ENCODE measurements at regions not wholly inside any gene's neighbourhood (a gene's known extent, or its start where the extent isn't known, plus 50 kb on each side); places are given as distances from the start of the nearest gene placed in this dataset.

GRCh38 chr11:121886996-121887395 lies 229.0 kb downstream of the BLID start:
- no peaks in the 10 kb centered on the region for H3K27me3 ChIP-seq (ENCODE audit: insufficient read depth, low read length)
- Mint-ChIP-seq H3K4me1 (no peaks in the 10 kb centered on the region), H3K27ac (no peak overlapping the region), H3K36me3 (no peaks in the 10 kb centered on the region), H3K27me3 (no peaks in the 10 kb centered on the region), H3K4me3 (no peak overlapping the region), H3K9me3 (peaks cover 0 to 4% (median 0%) of the 10 kb centered on the region in 8 donors)
- POLR2A ChIA-PET (ENCODE audit: partially characterized antibody): no interaction called here
- intact Hi-C loops (cut with micrococcal nuclease): no loop called here
- H3K27ac ChIP-seq (ENCODE audit: low read depth, low read length): no peak overlapping the region
- no peaks in the 10 kb centered on the region for H3K36me3 ChIP-seq (ENCODE audit: insufficient read depth, low read length)
- no peak overlapping the region for H3K4me3 ChIP-seq (ENCODE audit: low read length in 2 of 2)
- CTCF ChIA-PET (ENCODE audit: partially characterized antibody): no interaction called here
- no peaks in the 10 kb centered on the region for H3K4me1 ChIP-seq (ENCODE audit: insufficient read depth, low read length)
- no peaks in the 10 kb centered on the region for H3K9me3 ChIP-seq (ENCODE audit: control insufficient read depth in 1 of 2, low read length in 2 of 2)
- no peak for DNase-seq

GRCh38 chr11:121886005-121886734 lies 229.8 kb downstream of the BLID start:
- intact Hi-C loops (cut with micrococcal nuclease): no loop called here
- Histone ChIP-seq H3K4me3 (ENCODE audit: low read length in 2 of 2) (no peak overlapping the region), H3K27ac (ENCODE audit: low read depth, low read length) (no peak overlapping the region), H3K4me1 (ENCODE audit: insufficient read depth, low read length) (no peaks in the 10 kb centered on the region), H3K27me3 (ENCODE audit: insufficient read depth, low read length) (no peaks in the 10 kb centered on the region), H3K36me3 (ENCODE audit: insufficient read depth, low read length) (no peaks in the 10 kb centered on the region), H3K9me3 (ENCODE audit: control insufficient read depth in 1 of 2, low read length in 2 of 2) (no peaks in the 10 kb centered on the region)
- CTCF ChIA-PET (ENCODE audit: partially characterized antibody): no interaction called here
- no peaks in the 10 kb centered on the region for H3K36me3 Mint-ChIP-seq
- POLR2A ChIA-PET (ENCODE audit: partially characterized antibody): no interaction called here
- H3K27ac Mint-ChIP-seq: peak overlapping the region in 1 of 7 donors; percentile 14
- no peak for DNase-seq
- H3K9me3 Mint-ChIP-seq: peaks cover 0 to 4% (median 0%) of the 10 kb centered on the region in 8 donors
- no peaks in the 10 kb centered on the region for H3K4me1 Mint-ChIP-seq
- H3K27me3 Mint-ChIP-seq: no peaks in the 10 kb centered on the region
- no peak overlapping the region for H3K4me3 Mint-ChIP-seq

- H3K4me3 Mint-ChIP-seq: no peak overlapping the region
- intact Hi-C loops (cut with micrococcal nuclease): no loop called here
- Histone ChIP-seq H3K27ac (ENCODE audit: low read depth, low read length) (no peak overlapping the region), H3K4me3 (ENCODE audit: low read length in 2 of 2) (no peak overlapping the region), H3K4me1 (ENCODE audit: insufficient read depth, low read length) (no peaks in the 10 kb centered on the region), H3K27me3 (ENCODE audit: insufficient read depth, low read length) (no peaks in the 10 kb centered on the region), H3K9me3 (ENCODE audit: control insufficient read depth in 1 of 2, low read length in 2 of 2) (no peaks in the 10 kb centered on the region), H3K36me3 (ENCODE audit: insufficient read depth, low read length) (no peaks in the 10 kb centered on the region)
- CTCF ChIA-PET (ENCODE audit: partially characterized antibody): no interaction called here
- no peak overlapping the region for H3K27ac Mint-ChIP-seq
- no peaks in the 10 kb centered on the region for H3K4me1 Mint-ChIP-seq
- H3K9me3 Mint-ChIP-seq: peaks cover 0 to 6% (median 0%) of the 10 kb centered on the region in 8 donors
- H3K36me3 Mint-ChIP-seq: no peaks in the 10 kb centered on the region
- no peaks in the 10 kb centered on the region for H3K27me3 Mint-ChIP-seq
- POLR2A ChIA-PET (ENCODE audit: partially characterized antibody): no interaction called here
- no peak for DNase-seq
These were observed 231.4 kb downstream of the BLID start for GRCh38 chr11:121884626-121885025.

GRCh38 chr11:121881806-121882205 lies 234.2 kb downstream of the BLID start:
- no peak overlapping the region for H3K27ac ChIP-seq (ENCODE audit: low read depth, low read length)
- H3K36me3 ChIP-seq (ENCODE audit: insufficient read depth, low read length): no peaks in the 10 kb centered on the region
- Mint-ChIP-seq H3K27me3 (no peaks in the 10 kb centered on the region), H3K4me1 (no peaks in the 10 kb centered on the region), H3K27ac (no peak overlapping the region), H3K36me3 (no peaks in the 10 kb centered on the region), H3K9me3 (peaks cover 0 to 6% (median 0%) of the 10 kb centered on the region in 8 donors), H3K4me3 (no peak overlapping the region)
- H3K4me3 ChIP-seq (ENCODE audit: low read length in 2 of 2): no peak overlapping the region
- intact Hi-C loops (cut with micrococcal nuclease): no loop called here
- POLR2A ChIA-PET (ENCODE audit: partially characterized antibody): no interaction called here
- CTCF ChIA-PET (ENCODE audit: partially characterized antibody): no interaction called here
- no peak for DNase-seq
- H3K27me3 ChIP-seq (ENCODE audit: insufficient read depth, low read length): no peaks in the 10 kb centered on the region
- H3K9me3 ChIP-seq (ENCODE audit: control insufficient read depth in 1 of 2, low read length in 2 of 2): no peaks in the 10 kb centered on the region
- H3K4me1 ChIP-seq (ENCODE audit: insufficient read depth, low read length): no peaks in the 10 kb centered on the region

- DNase-seq: no peak
- H3K27ac Mint-ChIP-seq: no peak overlapping the region
These were observed 238.9 kb downstream of the BLID start for GRCh38 chr11:121877152-121877551.

GRCh38 chr11:121873766-121874165 lies 242.2 kb downstream of the BLID start:
- H3K36me3 Mint-ChIP-seq: no peaks in the 10 kb centered on the region
- POLR2A ChIA-PET (ENCODE audit: partially characterized antibody): no interaction called here
- H3K27ac Mint-ChIP-seq: no peak overlapping the region
- Histone ChIP-seq H3K9me3 (ENCODE audit: control insufficient read depth in 1 of 2, low read length in 2 of 2) (no peaks in the 10 kb centered on the region), H3K4me1 (ENCODE audit: insufficient read depth, low read length) (no peaks in the 10 kb centered on the region), H3K27ac (ENCODE audit: low read depth, low read length) (no peak overlapping the region), H3K27me3 (ENCODE audit: insufficient read depth, low read length) (no peaks in the 10 kb centered on the region), H3K4me3 (ENCODE audit: low read length in 2 of 2) (no peak overlapping the region), H3K36me3 (ENCODE audit: insufficient read depth, low read length) (no peaks in the 10 kb centered on the region)
- no peaks in the 10 kb centered on the region for H3K4me1 Mint-ChIP-seq
- intact Hi-C loops (cut with micrococcal nuclease): no loop called here
- CTCF ChIA-PET (ENCODE audit: partially characterized antibody): no interaction called here
- H3K4me3 Mint-ChIP-seq: no peak overlapping the region
- peaks cover 0 to 10% (median 1%) of the 10 kb centered on the region in 8 donors for H3K9me3 Mint-ChIP-seq
- no peaks in the 10 kb centered on the region for H3K27me3 Mint-ChIP-seq
- DNase-seq: no peak

More at GRCh38 chr11:121877152-121877551, 238.9 kb downstream of the BLID start:
- POLR2A ChIA-PET (ENCODE audit: partially characterized antibody): no interaction called here
- Mint-ChIP-seq H3K4me1 (no peaks in the 10 kb centered on the region), H3K27me3 (no peaks in the 10 kb centered on the region), H3K36me3 (no peaks in the 10 kb centered on the region), H3K9me3 (peaks cover 0 to 3% (median 0%) of the 10 kb centered on the region in 8 donors), H3K4me3 (no peak overlapping the region)
- CTCF ChIA-PET (ENCODE audit: partially characterized antibody): no interaction called here
- Histone ChIP-seq H3K9me3 (ENCODE audit: control insufficient read depth in 1 of 2, low read length in 2 of 2) (no peaks in the 10 kb centered on the region), H3K27ac (ENCODE audit: low read depth, low read length) (no peak overlapping the region), H3K4me1 (ENCODE audit: insufficient read depth, low read length) (no peaks in the 10 kb centered on the region), H3K36me3 (ENCODE audit: insufficient read depth, low read length) (no peaks in the 10 kb centered on the region), H3K27me3 (ENCODE audit: insufficient read depth, low read length) (no peaks in the 10 kb centered on the region), H3K4me3 (ENCODE audit: low read length in 2 of 2) (no peak overlapping the region)
- intact Hi-C loops (cut with micrococcal nuclease): no loop called here

- Mint-ChIP-seq H3K4me3 (no peak overlapping the region), H3K36me3 (no peaks in the 10 kb centered on the region), H3K27me3 (no peaks in the 10 kb centered on the region), H3K4me1 (no peaks in the 10 kb centered on the region), H3K9me3 (peaks cover 0 to 11% (median 3%) of the 10 kb centered on the region in 8 donors), H3K27ac (no peak overlapping the region)
- H3K9me3 ChIP-seq (ENCODE audit: control insufficient read depth in 1 of 2, low read length in 2 of 2): no peaks in the 10 kb centered on the region
- H3K27me3 ChIP-seq (ENCODE audit: insufficient read depth, low read length): no peaks in the 10 kb centered on the region
- no peaks in the 10 kb centered on the region for H3K36me3 ChIP-seq (ENCODE audit: insufficient read depth, low read length)
- ChIA-PET CTCF (ENCODE audit: partially characterized antibody) (no interaction called here), POLR2A (ENCODE audit: partially characterized antibody) (no interaction called here)
- no peak for DNase-seq
- no peak overlapping the region for H3K27ac ChIP-seq (ENCODE audit: low read depth, low read length)
- H3K4me1 ChIP-seq (ENCODE audit: insufficient read depth, low read length): no peaks in the 10 kb centered on the region
- intact Hi-C loops (cut with micrococcal nuclease): no loop called here
- no peak overlapping the region for H3K4me3 ChIP-seq (ENCODE audit: low read length in 2 of 2)
These were observed 243.7 kb downstream of the BLID start for GRCh38 chr11:121872356-121872755.
